Esophagus squamous epithelium (tissue), 5 donors: ENCODE measurements at regions not wholly inside any gene's neighbourhood (a gene's known extent, or its start where the extent isn't known, plus 50 kb on each side); places are given as distances from the start of the nearest gene placed in this dataset.
A peak's percentile ranks its signal among the peaks of the same experiment; 100 is the strongest.

ENCODE experiments used
- DNase-seq: peaks from one replicate; lab custom pipeline; 2025; lab: John Stamatoyannopoulos, UW
- H3K27ac ChIP-seq, 4 donors: fragments of 200-600 bp; sonication (generic); one replicate each; pipeline ENCODE4 v1.5.1; 2016 to 2019; ENCODE audit warnings: mild to moderate bottlenecking in 1 of 4
- H3K27me3 ChIP-seq, 4 donors: fragments of 200-600 bp; sonication (generic); 1 replicate in 3 of 4; 2 replicates in 1 of 4; pipeline versions ENCODE4 v1.5.1 to v1.6.0; 2017 to 2021; ENCODE audit warnings: antibody characterized with exemption in 1 of 4
- H3K36me3 ChIP-seq, 3 donors: fragments of 200-600 bp; sonication (generic); one replicate each; pipeline ENCODE4 v1.5.1; 2016 to 2019
- H3K4me1 ChIP-seq, 3 donors: fragments of 200-600 bp; sonication (generic); one replicate each; pipeline ENCODE4 v1.5.1; 2017 to 2019
- H3K4me3 ChIP-seq, 4 donors: fragments of 200-600 bp; sonication (generic); 1 replicate in 3 of 4; 2 replicates in 1 of 4; pipeline ENCODE4 v1.5.1; 2016 to 2019; ENCODE audit warnings: mild to moderate bottlenecking in 2 of 4, moderate library complexity in 1 of 4
- H3K9me3 ChIP-seq, 3 donors: fragments of 200-600 bp; sonication (generic); one replicate each; pipeline ENCODE4 v1.5.1; 2016 to 2019
- POLR2A ChIP-seq, 4 donors: fragments of 450-650 bp; IDR thresholded peaks; one replicate each; pipeline ENCODE4 v1.6.1; 2017; ENCODE audit warnings: antibody characterized with exemption in 4 of 4, mild to moderate bottlenecking in 4 of 4, moderate library complexity in 3 of 4
- WGBS, 2 donors: methylation state at CpG; one replicate each; pipeline ENCODE4 v1.1.5; 2018; 5-methylcytosine and 5-hydroxymethylcytosine counted together
- intact Hi-C: fragments of 100-400 bp; cut with DNase I; formaldehyde crosslinking; loops from one replicate; pipeline ENCODE4 v1.15.0; 2022
- TF ChIP-seq, protein P1 (sequence below), 6 experiments: fragments of 450-650 bp in 4 of 6; fragments of 200-600 bp in 2 of 6; sonication (generic) in 2 of 6; IDR thresholded peaks; one replicate each; pipeline ENCODE4 v1.5.1; 2016 to 2019; ENCODE audit warnings: antibody characterized with exemption in 6 of 6, mild to moderate bottlenecking in 4 of 6, moderate library complexity in 4 of 6
- donor health status: DM: yes; HTN: yes; CAD: no.

DNA sequence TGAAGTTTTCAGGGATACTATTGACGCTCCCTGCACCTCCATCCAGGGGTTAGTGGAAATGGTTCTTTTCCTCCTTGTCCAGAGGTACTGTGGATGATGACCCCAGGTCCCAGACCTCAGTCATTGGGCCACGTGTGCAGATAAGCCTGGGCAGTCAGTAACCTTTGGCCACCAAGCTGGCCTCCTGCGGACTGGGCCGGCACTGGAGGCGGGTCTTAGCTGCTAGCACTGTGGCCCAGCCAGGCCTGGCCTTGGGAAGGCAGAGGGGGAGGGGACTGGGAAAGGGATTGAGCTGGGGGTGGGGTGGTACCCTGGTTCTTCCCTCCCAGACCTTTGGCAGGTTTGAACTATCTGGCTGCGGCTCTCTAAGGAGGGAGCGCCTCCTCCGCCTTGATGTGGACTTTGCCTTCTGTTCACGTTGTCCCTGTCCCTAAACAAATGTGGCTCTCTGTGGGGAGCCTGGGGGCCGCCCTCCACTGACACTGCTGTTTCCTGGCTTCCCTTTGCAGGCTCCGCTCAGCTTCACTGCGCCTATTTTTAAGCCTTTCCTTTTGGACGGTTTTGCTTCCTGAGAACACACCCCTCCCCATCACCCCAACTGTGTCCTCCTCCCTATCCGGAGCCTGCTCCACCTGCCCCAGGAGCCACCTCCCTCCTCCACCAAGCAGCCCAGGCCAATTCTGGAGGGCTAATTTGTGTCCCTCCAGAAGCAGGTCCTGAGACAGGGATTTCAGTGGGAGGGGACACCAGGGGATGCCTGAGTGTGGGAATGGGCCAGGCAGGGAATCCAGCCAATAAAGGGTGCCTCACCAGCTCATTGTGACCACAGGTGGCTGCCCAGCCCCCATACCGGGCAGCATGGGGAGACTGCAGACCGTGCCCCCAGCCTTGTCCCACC lies 251.9 kb downstream of the SEC14L1 start:
- intact Hi-C loops, result no loop called here
- Histone ChIP-seq H3K27ac (peak overlapping the region; percentile 43 to 93 (median 84)), H3K9me3 (no peaks in the 10 kb centered on the region), H3K4me3 (no peak overlapping the region), H3K27me3 (no peaks in the 10 kb centered on the region), H3K4me1 (peaks cover 65 to 97% (median 66%) of the 10 kb centered on the region in 3 donors), H3K36me3 (peaks cover 0 to 13% (median 0%) of the 10 kb centered on the region in 3 donors)
- no peak for DNase-seq
- WGBS, 2 donors, result 39 to 57% methylated on average over 9 to 14 of the region's 16 CpGs
- TF ChIP-seq POLR2A (IDR thresholded peaks at IDR 0.05), result no peak
- TF ChIP-seq, protein P1, sequence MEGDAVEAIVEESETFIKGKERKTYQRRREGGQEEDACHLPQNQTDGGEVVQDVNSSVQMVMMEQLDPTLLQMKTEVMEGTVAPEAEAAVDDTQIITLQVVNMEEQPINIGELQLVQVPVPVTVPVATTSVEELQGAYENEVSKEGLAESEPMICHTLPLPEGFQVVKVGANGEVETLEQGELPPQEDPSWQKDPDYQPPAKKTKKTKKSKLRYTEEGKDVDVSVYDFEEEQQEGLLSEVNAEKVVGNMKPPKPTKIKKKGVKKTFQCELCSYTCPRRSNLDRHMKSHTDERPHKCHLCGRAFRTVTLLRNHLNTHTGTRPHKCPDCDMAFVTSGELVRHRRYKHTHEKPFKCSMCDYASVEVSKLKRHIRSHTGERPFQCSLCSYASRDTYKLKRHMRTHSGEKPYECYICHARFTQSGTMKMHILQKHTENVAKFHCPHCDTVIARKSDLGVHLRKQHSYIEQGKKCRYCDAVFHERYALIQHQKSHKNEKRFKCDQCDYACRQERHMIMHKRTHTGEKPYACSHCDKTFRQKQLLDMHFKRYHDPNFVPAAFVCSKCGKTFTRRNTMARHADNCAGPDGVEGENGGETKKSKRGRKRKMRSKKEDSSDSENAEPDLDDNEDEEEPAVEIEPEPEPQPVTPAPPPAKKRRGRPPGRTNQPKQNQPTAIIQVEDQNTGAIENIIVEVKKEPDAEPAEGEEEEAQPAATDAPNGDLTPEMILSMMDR (IDR thresholded peaks at IDR 0.05), result no peak

DNA sequence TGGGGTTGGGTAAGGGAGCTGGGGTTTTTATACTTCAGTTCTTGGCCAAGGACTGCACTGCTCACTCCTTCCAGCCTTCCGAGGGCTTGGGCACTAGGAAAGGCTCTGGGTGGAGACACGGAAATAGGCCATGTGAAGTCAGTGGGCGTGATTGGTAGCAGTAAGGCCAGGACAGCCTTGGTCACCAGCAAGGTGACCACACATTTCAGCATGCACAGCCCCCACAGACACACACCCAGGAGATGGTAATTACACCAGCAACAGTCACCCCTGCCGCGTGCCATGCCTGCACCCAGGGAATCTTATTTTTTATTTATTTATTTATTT lies 252.5 kb downstream of the SEC14L1 start:
- Histone ChIP-seq H3K4me1 (peaks cover 60 to 97% (median 61%) of the 10 kb centered on the region in 3 donors), H3K4me3 (no peak overlapping the region), H3K27me3 (no peaks in the 10 kb centered on the region), H3K27ac (peak overlapping the region; percentile 43 to 93 (median 84)), H3K36me3 (peaks cover 0 to 13% (median 0%) of the 10 kb centered on the region in 3 donors), H3K9me3 (no peaks in the 10 kb centered on the region)
- TF ChIP-seq, protein P1 (IDR thresholded peaks at IDR 0.05), result no peak
- no peak for TF ChIP-seq POLR2A (IDR thresholded peaks at IDR 0.05)
- intact Hi-C loops, result no loop called here
- DNase-seq, result no peak
- WGBS, 2 donors, result 72 to 89% methylated on average over 3 to 5 of the region's 5 CpGs

DNA sequence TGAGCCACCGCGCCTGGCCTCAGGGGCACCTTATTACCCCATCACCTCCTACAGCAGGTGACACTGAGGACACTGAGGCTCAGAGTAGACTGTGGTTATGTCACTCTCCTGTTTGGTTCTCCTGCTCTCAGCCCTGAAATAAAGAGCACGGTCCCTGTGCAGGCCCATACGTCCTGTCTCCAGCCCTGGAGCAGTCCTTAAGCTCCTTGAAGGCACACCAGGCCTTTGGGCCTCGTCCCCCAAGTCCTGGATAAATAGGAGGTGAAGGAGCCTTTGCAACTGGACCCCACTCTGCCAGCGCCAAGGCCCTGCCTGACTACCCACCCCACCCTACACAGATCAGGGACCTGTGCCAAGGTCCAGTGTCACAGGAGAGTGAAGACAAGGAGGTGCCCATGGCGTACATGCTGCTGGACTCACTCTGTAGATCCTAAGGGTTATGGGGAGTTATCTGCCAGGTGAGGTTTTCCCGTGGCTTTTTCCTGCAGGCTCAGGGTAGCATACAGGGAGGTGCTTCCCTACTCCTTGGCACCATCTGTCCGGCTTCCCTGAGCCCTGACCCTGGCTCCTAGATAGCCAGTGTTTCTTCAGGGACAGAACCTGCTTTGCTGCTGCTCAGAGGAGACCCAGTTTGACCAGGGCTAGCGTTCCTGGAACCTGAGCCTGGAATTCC lies 253.2 kb downstream of the SEC14L1 start:
- Histone ChIP-seq H3K27me3 (no peaks in the 10 kb centered on the region), H3K4me3 (no peak overlapping the region), H3K27ac (peak overlapping the region in 3 of 4 donors; percentile 81 to 93 (median 87)), H3K4me1 (peaks cover 52 to 97% (median 53%) of the 10 kb centered on the region in 3 donors), H3K36me3 (peaks cover 0 to 21% (median 0%) of the 10 kb centered on the region in 3 donors), H3K9me3 (no peaks in the 10 kb centered on the region)
- no peak for TF ChIP-seq POLR2A (IDR thresholded peaks at IDR 0.05)
- TF ChIP-seq, protein P1 (IDR thresholded peaks at IDR 0.05), result no peak
- intact Hi-C loops, result no loop called here
- WGBS, 2 donors, result 79 to 96% methylated on average over 7 to 9 of the region's 10 CpGs
- no peak for DNase-seq

DNA sequence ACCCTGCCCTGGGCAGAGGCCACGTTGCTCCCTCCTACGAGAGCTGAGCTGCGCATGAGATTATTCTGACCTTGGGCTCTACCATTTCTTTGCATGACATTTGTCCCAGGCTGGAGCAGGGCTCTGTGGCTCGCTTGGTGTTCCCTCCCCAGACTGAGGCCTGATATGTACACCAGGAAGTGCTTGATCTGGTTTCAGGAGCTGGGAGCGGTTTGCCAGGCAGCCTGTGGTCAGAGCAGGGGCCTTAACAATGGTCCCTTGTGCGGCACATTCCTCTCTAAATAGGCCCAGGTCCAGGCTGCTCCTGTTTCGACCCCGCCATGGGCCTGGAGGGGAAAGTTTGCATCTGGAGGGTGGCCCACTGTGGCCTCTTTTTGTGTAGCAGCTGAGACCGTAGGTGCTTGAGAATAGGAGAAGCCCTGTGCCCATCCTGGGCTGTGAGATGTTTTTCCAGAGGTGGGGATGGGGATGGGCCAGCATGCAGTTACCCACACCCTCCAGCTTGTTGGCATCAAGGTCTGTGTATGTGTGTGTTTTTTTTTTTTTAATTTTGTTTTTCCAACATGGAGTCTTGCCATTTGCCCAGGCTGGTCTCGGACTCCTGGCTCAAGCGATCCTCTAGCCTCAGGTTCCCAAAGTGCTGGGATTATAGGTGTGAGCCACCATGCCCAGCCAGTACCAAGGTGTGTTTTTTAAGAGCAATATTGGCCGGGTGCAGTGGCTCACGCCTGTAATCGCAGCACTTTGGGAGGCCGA lies 253.9 kb downstream of the SEC14L1 start:
- DNase-seq, result no peak
- no peak for TF ChIP-seq POLR2A (IDR thresholded peaks at IDR 0.05)
- TF ChIP-seq, protein P1 (IDR thresholded peaks at IDR 0.05), result no peak
- H3K27me3 ChIP-seq, result no peaks in the 10 kb centered on the region
- intact Hi-C loops, result no loop called here
- H3K36me3 ChIP-seq, result peaks cover 0 to 28% (median 0%) of the 10 kb centered on the region in 3 donors
- H3K9me3 ChIP-seq, result no peaks in the 10 kb centered on the region
- no peak overlapping the region for H3K4me3 ChIP-seq
- H3K4me1 ChIP-seq, result peaks cover 47 to 97% (median 50%) of the 10 kb centered on the region in 3 donors
- peak overlapping the region; percentile 15 to 93 (median 84) for H3K27ac ChIP-seq
- 79 to 86% methylated on average over 6 to 8 of the region's 15 CpGs for WGBS, 2 donors
